Endothelial cell of umbilical vein (primary cell): ENCODE measurements at regions not wholly inside any gene's neighbourhood (a gene's known extent, or its start where the extent isn't known, plus 50 kb on each side); places are given as distances from the start of the nearest gene placed in this dataset.

Experiments
- BruUV-seq: library from RNA; stranded (reverse); fragments of 400-500 nt; replicated peaks from 2 replicates; lab custom pipeline; 2021; lab: Mats Ljungman, UMichigan
- CTCF ChIA-PET: fragments of 300-600, 350-600 bp; sonication (Branson Sonifier 250); formaldehyde crosslinking; loops from one replicate; lab custom pipeline; 2021; ENCODE audit warnings: antibody characterized with exemption, inconsistent platforms; lab: Charles Lee
- POLR2A ChIA-PET: fragments of 300-600, 350-600 bp; sonication (Branson Sonifier 250); formaldehyde crosslinking; loops from one replicate; lab custom pipeline; 2021; ENCODE audit warnings: antibody characterized with exemption, inconsistent platforms; lab: Charles Lee
- DNase-seq: peaks from one replicate; pipeline ENCODE4 v3.0.0-alpha.2; 2011; ENCODE audit warnings: low read depth, low spot score
- FAIRE-seq: peaks from 2 replicates; lab custom pipeline; 2011; peaks lifted over from hg19 to GRCh38; lab: Jason Lieb, UNC
- H2AFZ ChIP-seq: 2 replicates; pipeline ENCODE4 v1.6.0; 2012; ENCODE audit warnings: low read depth, low read length, control low read depth, inconsistent platforms
- H3K27ac ChIP-seq: 2 replicates; pipeline ENCODE4 v1.5.1; 2011; ENCODE audit warnings: low read depth, mild to moderate bottlenecking, control low read depth, low read length, moderate library complexity; ENCODE audit not compliant: insufficient read depth
- H3K27me3 ChIP-seq, 2 experiments: 2 replicates each; pipeline versions ENCODE4 v1.6.0 to v1.6.1; 2011; ENCODE audit warnings: low read length in 2 of 2, mixed read lengths in 1 of 2; ENCODE audit not compliant: control insufficient read depth in 2 of 2, insufficient read depth in 2 of 2
- H3K36me3 ChIP-seq, 2 experiments: 2 replicates in 1 of 2; 3 replicates in 1 of 2; pipeline ENCODE4 v1.5.1; 2011; ENCODE audit warnings: low read length in 2 of 2, mild to moderate bottlenecking in 1 of 2, moderate library complexity in 1 of 2; ENCODE audit not compliant: control insufficient read depth in 2 of 2, insufficient read depth in 2 of 2; ENCODE audit errors: extremely low read depth in 1 of 2
- H3K4me1 ChIP-seq: 3 replicates; pipeline ENCODE4 v1.5.1; 2011; ENCODE audit warnings: mild to moderate bottlenecking, low read length; ENCODE audit not compliant: control insufficient read depth, insufficient read depth; ENCODE audit errors: extremely low read depth
- H3K4me2 ChIP-seq: 2 replicates; pipeline ENCODE4 v1.6.1; 2011; ENCODE audit warnings: low read length, control low read depth, mixed read lengths; ENCODE audit not compliant: insufficient read depth
- H3K4me3 ChIP-seq, 3 experiments: fragments of 200-600 bp in 1 of 3; sonication (generic), shearing (Covaris generic) in 1 of 3; replicated peaks in 1 of 3; 2 replicates each; pipeline ENCODE4 v1.5.1; 2011 to 2016; ENCODE audit warnings: control low read depth in 3 of 3, low read length in 3 of 3, mild to moderate bottlenecking in 2 of 3, inconsistent platforms in 1 of 3, low read depth in 1 of 3, moderate library complexity in 1 of 3; ENCODE audit not compliant: insufficient read depth in 1 of 3
- H3K79me2 ChIP-seq: 2 replicates; pipeline ENCODE4 v1.6.0; 2012; ENCODE audit warnings: low read length, inconsistent platforms; ENCODE audit not compliant: control insufficient read depth, insufficient read depth
- H3K9ac ChIP-seq: replicated peaks from 2 replicates; pipeline ENCODE3; 2011; ENCODE audit warnings: low read length, control low read depth; ENCODE audit not compliant: insufficient read depth; ENCODE audit errors: extremely low read depth
- H3K9me1 ChIP-seq: replicated peaks from 3 replicates; pipeline ENCODE4 v1.6.0; 2011; ENCODE audit warnings: mild to moderate bottlenecking, low read length; ENCODE audit not compliant: control insufficient read depth, insufficient read depth; ENCODE audit errors: extremely low read depth
- H3K9me3 ChIP-seq: replicated peaks from 2 replicates; pipeline ENCODE4 v1.5.1; 2012; ENCODE audit warnings: low read length, inconsistent platforms; ENCODE audit not compliant: control insufficient read depth, insufficient read depth
- H4K20me1 ChIP-seq: replicated peaks from 2 replicates; pipeline ENCODE3; 2011; ENCODE audit warnings: mild to moderate bottlenecking, low read length; ENCODE audit not compliant: control insufficient read depth, insufficient read depth; ENCODE audit errors: extremely low read depth
- EZH2 ChIP-seq: IDR thresholded peaks from 2 replicates; pipeline ENCODE4 v1.6.1; 2012; ENCODE audit warnings: borderline replicate concordance, low read depth, mild to moderate bottlenecking, moderate library complexity, low read length, inconsistent platforms; ENCODE audit not compliant: severe bottlenecking
- FOS ChIP-seq: IDR thresholded peaks from 2 replicates; pipeline ENCODE4 v1.6.1; 2011; ENCODE audit warnings: mild to moderate bottlenecking, low read length, moderate library complexity, borderline replicate concordance; ENCODE audit not compliant: insufficient read depth
- GATA2 ChIP-seq: IDR thresholded peaks from 2 replicates; pipeline ENCODE4 v1.7.0; 2011; ENCODE audit warnings: low read depth, mild to moderate bottlenecking, moderate library complexity, mixed read lengths, low read length; ENCODE audit not compliant: insufficient read length, insufficient read depth
- JUN ChIP-seq: IDR thresholded peaks from 2 replicates; pipeline ENCODE4 v1.6.1; 2011; ENCODE audit warnings: borderline replicate concordance, low read depth; ENCODE audit not compliant: insufficient read length, insufficient read depth
- MYC ChIP-seq: IDR thresholded peaks from one replicate; pipeline ENCODE4 v1.6.1; 2011; ENCODE audit warnings: mild to moderate bottlenecking, low read depth, low read length
- POLR2A ChIP-seq: IDR thresholded peaks from 2 replicates; pipeline ENCODE4 v1.6.1; 2012; ENCODE audit warnings: low read depth, mild to moderate bottlenecking, control low read depth, low read length
- POLR2AphosphoS5 ChIP-seq: IDR thresholded peaks from 2 replicates; pipeline ENCODE4 v1.6.1; 2012; ENCODE audit warnings: low read depth, mild to moderate bottlenecking, control low read depth, low read length, moderate library complexity; ENCODE audit not compliant: insufficient read depth
- dilution Hi-C: fragments of 300-500 bp; cut with MboI; formaldehyde crosslinking; loops from one replicate; pipeline ENCODE4 v1.15.0; 2019; ENCODE audit warnings: low sequenced_read_pairs; ENCODE audit not compliant: extremely low pct_ligation_motif_present
- intact Hi-C: fragments of 100-400 bp; cut with micrococcal nuclease; formaldehyde crosslinking; loops from one replicate; pipeline ENCODE4 v1.10.0; 2022
- TF ChIP-seq, protein P1 (sequence below): IDR thresholded peaks from 2 replicates; pipeline ENCODE4 v1.6.1; 2011; ENCODE audit not compliant: insufficient read depth, insufficient read length
- TF ChIP-seq, protein P2 (sequence below), 2 donors: IDR thresholded peaks; 1 replicate in 1 of 2; 2 replicates in 1 of 2; pipeline ENCODE4 v1.5.1; 2011; ENCODE audit warnings: low read length in 2 of 2, mild to moderate bottlenecking in 2 of 2, moderate library complexity in 2 of 2, control low read depth in 1 of 2, inconsistent platforms in 1 of 2, low read depth in 1 of 2; ENCODE audit not compliant: insufficient read depth in 1 of 2; ENCODE audit errors: extremely low read depth in 1 of 2

- Histone ChIP-seq H3K9ac (no peak overlapping the region), H3K9me3 (peaks cover 2% of the 10 kb centered on the region), H3K4me3 (no peak overlapping the region), H3K36me3 (no peaks in the 10 kb centered on the region), H3K9me1 (no peaks in the 10 kb centered on the region), H3K27me3 (no peaks in the 10 kb centered on the region), H3K27ac (no peak overlapping the region), H2AFZ (no peak overlapping the region), H4K20me1 (no peaks in the 10 kb centered on the region), H3K79me2 (no peaks in the 10 kb centered on the region), H3K4me1 (no peaks in the 10 kb centered on the region), H3K4me2 (no peak overlapping the region)
- no peak for TF ChIP-seq EZH2
- no peak for TF ChIP-seq JUN
- TF ChIP-seq MYC = no peak
- TF ChIP-seq, protein P1, sequence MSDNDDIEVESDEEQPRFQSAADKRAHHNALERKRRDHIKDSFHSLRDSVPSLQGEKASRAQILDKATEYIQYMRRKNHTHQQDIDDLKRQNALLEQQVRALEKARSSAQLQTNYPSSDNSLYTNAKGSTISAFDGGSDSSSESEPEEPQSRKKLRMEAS = no peak
- no peak for TF ChIP-seq GATA2
- no peak for TF ChIP-seq POLR2AphosphoS5
- TF ChIP-seq FOS = no peak
- TF ChIP-seq, protein P2, sequence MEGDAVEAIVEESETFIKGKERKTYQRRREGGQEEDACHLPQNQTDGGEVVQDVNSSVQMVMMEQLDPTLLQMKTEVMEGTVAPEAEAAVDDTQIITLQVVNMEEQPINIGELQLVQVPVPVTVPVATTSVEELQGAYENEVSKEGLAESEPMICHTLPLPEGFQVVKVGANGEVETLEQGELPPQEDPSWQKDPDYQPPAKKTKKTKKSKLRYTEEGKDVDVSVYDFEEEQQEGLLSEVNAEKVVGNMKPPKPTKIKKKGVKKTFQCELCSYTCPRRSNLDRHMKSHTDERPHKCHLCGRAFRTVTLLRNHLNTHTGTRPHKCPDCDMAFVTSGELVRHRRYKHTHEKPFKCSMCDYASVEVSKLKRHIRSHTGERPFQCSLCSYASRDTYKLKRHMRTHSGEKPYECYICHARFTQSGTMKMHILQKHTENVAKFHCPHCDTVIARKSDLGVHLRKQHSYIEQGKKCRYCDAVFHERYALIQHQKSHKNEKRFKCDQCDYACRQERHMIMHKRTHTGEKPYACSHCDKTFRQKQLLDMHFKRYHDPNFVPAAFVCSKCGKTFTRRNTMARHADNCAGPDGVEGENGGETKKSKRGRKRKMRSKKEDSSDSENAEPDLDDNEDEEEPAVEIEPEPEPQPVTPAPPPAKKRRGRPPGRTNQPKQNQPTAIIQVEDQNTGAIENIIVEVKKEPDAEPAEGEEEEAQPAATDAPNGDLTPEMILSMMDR (IDR thresholded peaks at IDR 0.05; ENCODE audit: extremely low read depth in 1 of 2, insufficient read depth in 1 of 2, low read depth in 1 of 2, low read length in 2 of 2) = no peak
- no peak for TF ChIP-seq POLR2A
- DNase-seq (no peak), FAIRE-seq (no peak)
- intact Hi-C loops (no loop called here), dilution Hi-C loops (no loop called here)
- ChIA-PET CTCF (no interaction called here), POLR2A (no interaction called here)
- BruUV-seq = no TSS peak
These were observed 692.0 kb upstream of the ID2 start for GRCh38 chr2:7989823-7990222.
